VCaP (cell line): ENCODE measurements at regions not wholly inside any gene's neighbourhood (a gene's known extent, or its start where the extent isn't known, plus 50 kb on each side); places are given as distances from the start of the nearest gene placed in this dataset.

Experiments used
- H3K27ac ChIP-seq: fragments of 450-650 bp; 2 replicates; pipeline ENCODE4 v1.5.1; 2017
- TF ChIP-seq, protein P1 (sequence below): fragments of 450-650 bp; conservative IDR thresholded peaks from 2 replicates; pipeline ENCODE4 v1.5.1; 2017; ENCODE audit warnings: mild to moderate bottlenecking, moderate library complexity

DNA sequence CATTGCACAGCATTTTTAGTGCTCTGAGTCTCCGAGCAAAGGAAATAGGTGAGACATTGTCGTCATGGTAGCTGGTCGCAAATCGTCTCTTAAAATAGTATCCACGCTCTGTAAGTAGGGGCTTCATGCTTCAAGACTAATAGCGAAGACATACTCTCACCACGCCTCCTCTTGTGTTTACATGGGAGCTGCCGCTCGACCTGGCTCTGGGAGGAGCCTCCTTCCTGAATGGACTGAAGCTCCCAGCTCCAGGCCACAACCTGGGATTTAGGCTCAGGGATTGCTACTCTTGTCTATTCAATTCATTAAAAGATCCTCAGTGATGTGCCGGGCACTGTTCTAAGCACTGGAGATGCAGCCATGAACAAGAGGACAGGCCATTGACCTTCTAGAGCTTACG, 196.1 kb upstream of the GALNT17 start:
- H3K27ac ChIP-seq: no peak overlapping the region

GRCh38 chr7:70937424-70937823, 194.5 kb upstream of the GALNT17 start:
- H3K27ac ChIP-seq: no peak overlapping the region
- TF ChIP-seq, protein P1, sequence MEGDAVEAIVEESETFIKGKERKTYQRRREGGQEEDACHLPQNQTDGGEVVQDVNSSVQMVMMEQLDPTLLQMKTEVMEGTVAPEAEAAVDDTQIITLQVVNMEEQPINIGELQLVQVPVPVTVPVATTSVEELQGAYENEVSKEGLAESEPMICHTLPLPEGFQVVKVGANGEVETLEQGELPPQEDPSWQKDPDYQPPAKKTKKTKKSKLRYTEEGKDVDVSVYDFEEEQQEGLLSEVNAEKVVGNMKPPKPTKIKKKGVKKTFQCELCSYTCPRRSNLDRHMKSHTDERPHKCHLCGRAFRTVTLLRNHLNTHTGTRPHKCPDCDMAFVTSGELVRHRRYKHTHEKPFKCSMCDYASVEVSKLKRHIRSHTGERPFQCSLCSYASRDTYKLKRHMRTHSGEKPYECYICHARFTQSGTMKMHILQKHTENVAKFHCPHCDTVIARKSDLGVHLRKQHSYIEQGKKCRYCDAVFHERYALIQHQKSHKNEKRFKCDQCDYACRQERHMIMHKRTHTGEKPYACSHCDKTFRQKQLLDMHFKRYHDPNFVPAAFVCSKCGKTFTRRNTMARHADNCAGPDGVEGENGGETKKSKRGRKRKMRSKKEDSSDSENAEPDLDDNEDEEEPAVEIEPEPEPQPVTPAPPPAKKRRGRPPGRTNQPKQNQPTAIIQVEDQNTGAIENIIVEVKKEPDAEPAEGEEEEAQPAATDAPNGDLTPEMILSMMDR: no peak

More for the DNA sequence above, 196.1 kb upstream of the GALNT17 start:
- TF ChIP-seq, protein P1: no peak

- TF ChIP-seq, protein P1: no peak
- no peak overlapping the region for H3K27ac ChIP-seq
Observed at GRCh38 chr7:70940597-70940996, 191.3 kb upstream of the GALNT17 start.

- TF ChIP-seq, protein P1: no peak
- H3K27ac ChIP-seq: no peak overlapping the region
Observed at GRCh38 chr7:70942791-70943190, 189.2 kb upstream of the GALNT17 start.

DNA sequence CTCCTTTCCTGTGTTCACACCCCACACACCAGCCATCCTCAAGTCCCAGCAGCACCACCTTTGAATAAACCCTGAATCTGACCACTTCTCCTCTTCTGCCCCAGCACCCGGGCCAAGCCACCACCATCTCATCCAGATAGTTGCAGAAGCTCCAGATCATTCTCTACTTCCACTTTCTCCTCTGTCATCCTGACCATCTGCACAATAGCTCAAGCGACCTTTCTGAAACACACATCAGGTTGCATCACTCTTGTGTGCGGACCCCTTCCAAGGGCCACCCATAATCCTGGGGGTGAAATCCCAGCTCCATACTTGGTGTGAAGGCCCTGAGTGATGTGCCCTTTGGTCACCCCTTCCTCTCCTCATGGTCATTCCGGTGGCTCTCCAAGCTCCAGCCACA, 187.4 kb upstream of the GALNT17 start:
- TF ChIP-seq, protein P1: no peak
- H3K27ac ChIP-seq: no peak overlapping the region

GRCh38 chr7:70947181-70947580, 184.8 kb upstream of the GALNT17 start:
- TF ChIP-seq, protein P1: no peak
- H3K27ac ChIP-seq: no peak overlapping the region

DNA sequence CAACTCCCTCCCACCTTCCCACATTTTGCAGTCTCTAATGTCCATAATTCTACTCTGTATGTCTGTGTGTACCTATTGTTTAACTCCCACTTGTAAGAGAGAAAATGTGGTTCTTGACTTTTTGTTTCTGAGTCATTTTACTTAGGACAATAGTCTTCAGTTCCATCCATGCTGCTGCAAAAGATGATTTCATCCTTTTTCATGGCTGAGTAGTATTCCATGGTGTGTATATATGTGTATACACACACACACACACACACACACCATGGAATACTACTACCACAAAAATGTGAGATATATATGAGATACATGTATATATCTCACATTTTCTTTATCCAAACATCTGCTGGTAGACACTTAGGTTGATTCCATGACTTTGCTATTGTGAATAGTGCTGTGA, 182.1 kb upstream of the GALNT17 start:
- TF ChIP-seq, protein P1: no peak
- no peak overlapping the region for H3K27ac ChIP-seq
